Upper lobe of left lung (tissue), 4 donors: ENCODE measurements at regions not wholly inside any gene's neighbourhood (a gene's known extent, or its start where the extent isn't known, plus 50 kb on each side); places are given as distances from the start of the nearest gene placed in this dataset.

Source experiments
- POLR2A ChIP-seq, 4 donors: fragments of 450-650 bp; IDR thresholded peaks; one replicate each; pipeline ENCODE4 v1.5.1; 2016 to 2017; ENCODE audit warnings: antibody characterized with exemption in 4 of 4, mild to moderate bottlenecking in 2 of 4
- POLR2AphosphoS5 ChIP-seq, 2 donors: sonication (generic); formaldehyde crosslinking; IDR thresholded peaks; one replicate each; pipeline ENCODE4 v1.5.1; 2017; ENCODE audit warnings: antibody characterized with exemption in 2 of 2
- TF ChIP-seq, protein P1 (sequence below), 6 experiments: fragments of 450-650 bp in 4 of 6; fragments of 200-600 bp in 2 of 6; sonication (generic) in 2 of 6; IDR thresholded peaks; one replicate each; pipeline ENCODE4 v1.5.1; 2016 to 2019; ENCODE audit warnings: antibody characterized with exemption in 6 of 6

DNA sequence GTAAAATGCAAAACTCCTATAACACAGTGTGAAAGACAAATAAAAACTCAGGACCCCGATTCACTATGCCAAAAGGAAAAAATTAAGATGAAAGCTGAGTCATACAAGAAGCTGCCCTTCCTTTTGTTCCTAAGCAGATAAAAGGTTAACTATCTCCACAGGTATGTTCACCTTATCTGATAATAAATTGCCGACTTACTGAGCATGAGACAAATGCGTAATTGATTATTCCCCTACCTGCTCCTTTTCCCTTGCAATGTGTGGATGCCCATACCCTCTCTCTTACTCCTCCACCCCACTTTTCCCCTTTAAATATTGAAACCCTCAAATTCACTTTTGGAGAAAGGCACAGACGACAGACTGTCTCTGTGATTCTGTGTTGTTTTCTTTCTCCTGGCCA, 148.6 kb upstream of the TMEM260 start:
- TF ChIP-seq POLR2A (IDR thresholded peaks at IDR 0.05) (no peak), POLR2AphosphoS5 (IDR thresholded peaks at IDR 0.05) (no peak)
- TF ChIP-seq, protein P1, sequence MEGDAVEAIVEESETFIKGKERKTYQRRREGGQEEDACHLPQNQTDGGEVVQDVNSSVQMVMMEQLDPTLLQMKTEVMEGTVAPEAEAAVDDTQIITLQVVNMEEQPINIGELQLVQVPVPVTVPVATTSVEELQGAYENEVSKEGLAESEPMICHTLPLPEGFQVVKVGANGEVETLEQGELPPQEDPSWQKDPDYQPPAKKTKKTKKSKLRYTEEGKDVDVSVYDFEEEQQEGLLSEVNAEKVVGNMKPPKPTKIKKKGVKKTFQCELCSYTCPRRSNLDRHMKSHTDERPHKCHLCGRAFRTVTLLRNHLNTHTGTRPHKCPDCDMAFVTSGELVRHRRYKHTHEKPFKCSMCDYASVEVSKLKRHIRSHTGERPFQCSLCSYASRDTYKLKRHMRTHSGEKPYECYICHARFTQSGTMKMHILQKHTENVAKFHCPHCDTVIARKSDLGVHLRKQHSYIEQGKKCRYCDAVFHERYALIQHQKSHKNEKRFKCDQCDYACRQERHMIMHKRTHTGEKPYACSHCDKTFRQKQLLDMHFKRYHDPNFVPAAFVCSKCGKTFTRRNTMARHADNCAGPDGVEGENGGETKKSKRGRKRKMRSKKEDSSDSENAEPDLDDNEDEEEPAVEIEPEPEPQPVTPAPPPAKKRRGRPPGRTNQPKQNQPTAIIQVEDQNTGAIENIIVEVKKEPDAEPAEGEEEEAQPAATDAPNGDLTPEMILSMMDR (IDR thresholded peaks at IDR 0.05), result no peak
